ENCODE measurements at regions not wholly inside any gene's neighbourhood (a gene's known extent, or its start where the extent isn't known, plus 50 kb on each side); places are given as distances from the start of the nearest gene placed in this dataset.

DNA sequence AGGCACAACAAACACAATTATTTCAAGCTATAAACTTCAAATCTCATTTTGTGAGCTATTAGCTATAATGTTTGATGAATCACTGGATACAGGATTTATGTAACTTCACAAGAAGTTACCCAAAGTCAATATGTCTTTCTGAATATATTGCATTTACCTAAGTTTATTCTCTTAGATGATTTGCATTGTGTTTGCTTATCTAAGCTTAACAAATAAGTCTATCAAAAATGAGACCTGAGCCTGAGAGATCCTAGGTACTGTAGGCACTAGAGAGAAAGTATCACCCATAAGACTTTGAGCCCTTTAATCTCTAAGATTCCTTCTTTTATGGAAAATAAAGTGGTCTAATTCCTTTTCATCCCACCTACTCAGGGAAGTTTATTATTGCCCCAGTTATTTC, 178.2 kb downstream of the NAF1 start:
- ChIA-PET POLR2A (no interaction called here), CTCF (no interaction called here)
- Histone ChIP-seq H3K27me3 (ENCODE audit: control insufficient read depth, insufficient read depth, low read length) (no peaks in the 10 kb centered on the region), H3K36me3 (ENCODE audit: control insufficient read depth, insufficient read depth, low read length) (no peaks in the 10 kb centered on the region), H3K4me3 (ENCODE audit: low read depth, low read length) (no peak overlapping the region)
- TF ChIP-seq, protein P1, sequence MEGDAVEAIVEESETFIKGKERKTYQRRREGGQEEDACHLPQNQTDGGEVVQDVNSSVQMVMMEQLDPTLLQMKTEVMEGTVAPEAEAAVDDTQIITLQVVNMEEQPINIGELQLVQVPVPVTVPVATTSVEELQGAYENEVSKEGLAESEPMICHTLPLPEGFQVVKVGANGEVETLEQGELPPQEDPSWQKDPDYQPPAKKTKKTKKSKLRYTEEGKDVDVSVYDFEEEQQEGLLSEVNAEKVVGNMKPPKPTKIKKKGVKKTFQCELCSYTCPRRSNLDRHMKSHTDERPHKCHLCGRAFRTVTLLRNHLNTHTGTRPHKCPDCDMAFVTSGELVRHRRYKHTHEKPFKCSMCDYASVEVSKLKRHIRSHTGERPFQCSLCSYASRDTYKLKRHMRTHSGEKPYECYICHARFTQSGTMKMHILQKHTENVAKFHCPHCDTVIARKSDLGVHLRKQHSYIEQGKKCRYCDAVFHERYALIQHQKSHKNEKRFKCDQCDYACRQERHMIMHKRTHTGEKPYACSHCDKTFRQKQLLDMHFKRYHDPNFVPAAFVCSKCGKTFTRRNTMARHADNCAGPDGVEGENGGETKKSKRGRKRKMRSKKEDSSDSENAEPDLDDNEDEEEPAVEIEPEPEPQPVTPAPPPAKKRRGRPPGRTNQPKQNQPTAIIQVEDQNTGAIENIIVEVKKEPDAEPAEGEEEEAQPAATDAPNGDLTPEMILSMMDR (IDR thresholded peaks at IDR 0.05; ENCODE audit: insufficient read depth, low read depth, low read length) = no peak
- DNase-seq (ENCODE audit: low read depth) = no peak

DNA sequence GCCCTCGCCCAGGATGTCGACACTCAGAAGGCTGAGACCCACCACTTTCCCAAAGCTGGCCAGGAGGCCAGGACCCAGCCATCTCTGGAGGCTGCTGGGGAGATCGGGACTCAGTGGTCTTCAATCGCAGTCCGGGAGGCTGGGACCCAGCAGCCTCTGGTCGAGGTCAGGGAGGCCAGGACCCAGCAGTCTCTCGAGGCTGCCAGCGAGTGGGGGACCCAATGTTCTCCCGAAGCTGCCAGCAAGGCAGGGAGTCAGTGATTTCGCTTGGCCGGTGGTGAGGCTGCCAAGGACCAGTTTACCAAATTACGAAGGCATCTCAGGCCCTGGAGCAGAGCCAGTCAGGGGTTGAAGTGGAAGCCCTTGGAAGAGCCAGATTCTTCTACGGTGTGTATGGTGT, 181.6 kb downstream of the NAF1 start:
- no peaks in the 10 kb centered on the region for H3K36me3 ChIP-seq (ENCODE audit: control insufficient read depth, insufficient read depth, low read length)
- H3K4me3 ChIP-seq (ENCODE audit: low read depth, low read length) = no peak overlapping the region
- H3K27me3 ChIP-seq (ENCODE audit: control insufficient read depth, insufficient read depth, low read length) = no peaks in the 10 kb centered on the region
- POLR2A ChIA-PET = no interaction called here
- TF ChIP-seq, protein P1 (IDR thresholded peaks at IDR 0.05; ENCODE audit: insufficient read depth, low read depth, low read length) = no peak
- CTCF ChIA-PET = no interaction called here
- no peak for DNase-seq (ENCODE audit: low read depth)

DNA sequence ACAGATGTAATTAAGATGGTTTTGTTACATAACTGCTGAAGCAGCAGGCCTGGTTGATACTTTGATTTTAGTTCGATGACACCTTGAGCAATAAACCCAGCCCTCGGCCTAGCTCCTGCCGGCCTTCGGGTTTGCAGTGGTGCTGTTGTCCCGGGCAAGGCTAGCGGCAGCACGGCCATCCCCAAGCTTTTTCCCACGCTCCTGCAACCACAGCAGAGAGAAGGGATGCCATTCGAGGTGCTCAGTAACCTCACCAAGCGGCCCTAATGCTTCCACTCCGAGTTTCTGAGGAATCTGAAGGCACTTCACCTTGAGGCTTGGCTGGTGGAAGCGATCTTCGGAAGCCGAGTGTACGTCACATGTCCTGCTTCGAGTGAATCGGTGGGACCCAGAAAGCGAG, 182.1 kb downstream of the NAF1 start:
- POLR2A ChIA-PET = no interaction called here
- CTCF ChIA-PET = no interaction called here

DNA sequence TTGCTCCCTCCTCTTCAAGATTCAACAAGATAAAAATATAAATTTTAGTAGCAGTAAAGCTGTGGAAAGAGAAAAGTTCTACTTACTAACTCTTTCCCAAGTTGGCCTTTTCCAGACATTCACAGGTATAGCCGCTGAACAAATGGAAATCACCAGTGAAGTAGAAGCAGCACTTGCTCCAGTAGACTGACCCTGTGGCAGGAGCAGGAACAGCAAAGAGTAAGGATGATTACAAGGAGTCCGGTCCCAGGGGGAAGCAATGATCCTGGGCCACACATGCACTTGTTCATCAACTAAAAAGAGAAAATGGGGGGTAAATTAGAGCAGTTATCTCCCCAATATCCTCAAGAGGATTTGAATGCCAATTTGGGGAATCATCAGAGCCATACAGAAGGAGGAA, 184.9 kb downstream of the NAF1 start:
- H3K36me3 ChIP-seq (ENCODE audit: control insufficient read depth, insufficient read depth, low read length) = no peaks in the 10 kb centered on the region
- ChIA-PET POLR2A (no interaction called here), CTCF (no interaction called here)
- no peak overlapping the region for H3K4me3 ChIP-seq (ENCODE audit: low read depth, low read length)
- TF ChIP-seq, protein P1 (IDR thresholded peaks at IDR 0.05; ENCODE audit: insufficient read depth, low read depth, low read length) = no peak
- no peak for DNase-seq (ENCODE audit: low read depth)
- H3K27me3 ChIP-seq (ENCODE audit: control insufficient read depth, insufficient read depth, low read length) = no peaks in the 10 kb centered on the region

More for the DNA sequence above, 182.1 kb downstream of the NAF1 start:
- H3K27me3 ChIP-seq (ENCODE audit: control insufficient read depth, insufficient read depth, low read length) = no peaks in the 10 kb centered on the region
- TF ChIP-seq, protein P1 (IDR thresholded peaks at IDR 0.05; ENCODE audit: insufficient read depth, low read depth, low read length) = no peak
- DNase-seq (ENCODE audit: low read depth) = no peak
- H3K36me3 ChIP-seq (ENCODE audit: control insufficient read depth, insufficient read depth, low read length) = no peaks in the 10 kb centered on the region
- H3K4me3 ChIP-seq (ENCODE audit: low read depth, low read length) = no peak overlapping the region

DNA sequence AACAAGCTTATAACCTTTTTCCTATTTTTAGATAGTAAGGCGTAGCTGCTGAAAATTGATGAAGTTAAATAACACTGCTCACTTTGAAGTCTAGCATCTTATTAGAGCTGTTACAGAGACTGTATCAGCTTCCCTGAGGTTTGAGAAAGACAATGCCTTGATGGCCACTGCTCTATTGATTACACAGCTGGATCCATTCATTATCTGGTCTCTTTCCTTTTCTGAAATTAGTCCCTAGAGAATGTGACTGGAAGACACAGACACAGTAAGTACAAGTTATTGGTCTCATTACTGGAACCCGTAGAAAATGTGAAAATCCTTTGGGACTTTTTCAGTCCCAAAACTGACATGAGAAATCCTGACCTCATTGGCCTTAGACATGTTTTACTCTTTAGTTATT, 188.3 kb downstream of the NAF1 start:
- TF ChIP-seq, protein P1 (IDR thresholded peaks at IDR 0.05; ENCODE audit: insufficient read depth, low read depth, low read length) = no peak
- Histone ChIP-seq H3K4me3 (ENCODE audit: low read depth, low read length) (no peak overlapping the region), H3K36me3 (ENCODE audit: control insufficient read depth, insufficient read depth, low read length) (no peaks in the 10 kb centered on the region), H3K27me3 (ENCODE audit: control insufficient read depth, insufficient read depth, low read length) (no peaks in the 10 kb centered on the region)
- no peak for DNase-seq (ENCODE audit: low read depth)
- ChIA-PET POLR2A (no interaction called here), CTCF (no interaction called here)

Data from BJ (cell line).